SK-N-SH treated with all-trans-retinoic acid at 6 μM for 48 hours (cell line): ENCODE measurements at regions not wholly inside any gene's neighbourhood (a gene's known extent, or its start where the extent isn't known, plus 50 kb on each side); places are given as distances from the start of the nearest gene placed in this dataset.

Source experiments
- CREB5 ChIP-seq: fragments of 250-450 bp; sonication (Bioruptor Pico); IDR thresholded peaks from 2 replicates; pipeline ENCODE4 v1.5.1; 2020; ENCODE audit warnings: low read depth, mild to moderate bottlenecking, moderate library complexity
- CSDC2 ChIP-seq: fragments of 250-450 bp; sonication (Bioruptor Pico); IDR thresholded peaks from 2 replicates; pipeline ENCODE4 v1.5.0; 2020; ENCODE audit warnings: mild to moderate bottlenecking, moderate library complexity
- ISL1 ChIP-seq: fragments of 250-450 bp; sonication (Bioruptor Pico); IDR thresholded peaks from 2 replicates; pipeline ENCODE4 v2.1.2; 2022; ENCODE audit warnings: mild to moderate bottlenecking, moderate library complexity
- RARB ChIP-seq: fragments of 250-450 bp; sonication (Bioruptor Pico); IDR thresholded peaks from 2 replicates; pipeline ENCODE4 v1.8.0; 2021; ENCODE audit warnings: mild to moderate bottlenecking, moderate library complexity
- TCF4 ChIP-seq: fragments of 250-450 bp; sonication (Bioruptor Pico); IDR thresholded peaks from 2 replicates; pipeline ENCODE4 v1.8.0; 2021; ENCODE audit warnings: mild to moderate bottlenecking, moderate library complexity, borderline replicate concordance
- ZFP3 ChIP-seq: fragments of 250-450 bp; sonication (Bioruptor Pico); IDR thresholded peaks from 2 replicates; pipeline ENCODE4 v1.5.0; 2020; ENCODE audit warnings: mild to moderate bottlenecking, moderate library complexity
- ZFP30 ChIP-seq: fragments of 450-650 bp; formaldehyde crosslinking; IDR thresholded peaks from 2 replicates; pipeline ENCODE4 v1.5.0; 2022; ENCODE audit warnings: mild to moderate bottlenecking, moderate library complexity
- ZNF70 ChIP-seq: fragments of 450-650 bp; formaldehyde crosslinking; IDR thresholded peaks from 2 replicates; pipeline ENCODE4 v1.5.0; 2020; ENCODE audit warnings: mild to moderate bottlenecking, moderate library complexity

DNA sequence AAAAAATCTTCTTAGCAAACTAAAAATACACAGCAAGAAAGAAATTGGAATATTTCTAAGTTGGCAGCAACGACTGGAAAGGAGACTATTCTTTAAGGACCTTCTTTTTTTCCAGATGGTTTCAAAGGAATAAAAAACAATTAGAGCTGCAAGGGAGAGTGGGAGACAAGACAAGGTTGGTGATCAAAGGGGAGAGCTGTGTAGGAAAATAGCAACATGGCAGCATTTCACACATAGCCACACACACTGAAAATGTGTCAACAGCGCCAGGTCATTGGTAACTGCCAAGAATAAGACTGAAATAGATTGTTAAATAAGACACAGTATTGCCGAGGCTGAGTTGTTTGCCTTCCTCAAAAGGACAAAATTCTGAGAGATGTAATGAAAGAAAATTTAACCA lies 88.1 kb upstream of the TLE1 start:
- no peak for TF ChIP-seq CREB5 (CRISPR knock-in tag)
- no peak for TF ChIP-seq ISL1 (CRISPR knock-in tag)
- TF ChIP-seq RARB (CRISPR knock-in tag): no peak
- TF ChIP-seq CSDC2 (CRISPR knock-in tag): no peak
- TF ChIP-seq ZFP30: no peak
- no peak for TF ChIP-seq TCF4
- TF ChIP-seq ZFP3 (CRISPR knock-in tag): no peak
- no peak for TF ChIP-seq ZNF70 (CRISPR knock-in tag)
